HUES6 (cell line): ENCODE measurements at regions not wholly inside any gene's neighbourhood (a gene's known extent, or its start where the extent isn't known, plus 50 kb on each side); places are given as distances from the start of the nearest gene placed in this dataset.

Source experiments
- H3K27ac ChIP-seq: 2 replicates; pipeline ENCODE4 v1.7.0; 2013; ENCODE audit warnings: low read depth, mild to moderate bottlenecking, low read length, inconsistent platforms
- H3K27me3 ChIP-seq: 2 replicates; pipeline ENCODE4 v1.6.1; 2013; ENCODE audit warnings: low read length; ENCODE audit not compliant: control insufficient read depth, insufficient read depth
- H3K36me3 ChIP-seq: 2 replicates; pipeline ENCODE4 v1.6.1; 2013; ENCODE audit warnings: low read length; ENCODE audit not compliant: control insufficient read depth, insufficient read depth
- H3K4me1 ChIP-seq: 2 replicates; pipeline ENCODE4 v1.6.1; 2013; ENCODE audit warnings: low read length; ENCODE audit not compliant: control insufficient read depth, insufficient read depth
- H3K4me3 ChIP-seq: 2 replicates; pipeline ENCODE4 v1.5.1; 2013; ENCODE audit warnings: low read depth, low read length
- H3K9ac ChIP-seq: one replicate; pipeline ENCODE4 v1.6.1; 2013; ENCODE audit warnings: mild to moderate bottlenecking, low read length
- H3K9me3 ChIP-seq: 2 replicates; pipeline ENCODE4 v1.6.1; 2013; ENCODE audit warnings: low read depth, low read length; ENCODE audit not compliant: control insufficient read depth, insufficient read depth

GRCh38 chr5:28567048-28567447, 1528.7 kb upstream of the CDH9 start:
- no peaks in the 10 kb centered on the region for H3K9me3 ChIP-seq
- no peaks in the 10 kb centered on the region for H3K36me3 ChIP-seq

GRCh38 chr5:28561522-28561921, 1523.1 kb upstream of the CDH9 start:
- Histone ChIP-seq H3K4me3 (no peak overlapping the region), H3K27me3 (no peaks in the 10 kb centered on the region), H3K27ac (no peak overlapping the region), H3K4me1 (no peaks in the 10 kb centered on the region), H3K36me3 (no peaks in the 10 kb centered on the region), H3K9me3 (no peaks in the 10 kb centered on the region), H3K9ac (no peak overlapping the region)

More at GRCh38 chr5:28567048-28567447, 1528.7 kb upstream of the CDH9 start:
- H3K4me1 ChIP-seq: no peaks in the 10 kb centered on the region
- H3K4me3 ChIP-seq: no peak overlapping the region
- no peak overlapping the region for H3K9ac ChIP-seq
- H3K27ac ChIP-seq: no peak overlapping the region
- H3K27me3 ChIP-seq: no peaks in the 10 kb centered on the region

- Histone ChIP-seq H3K36me3 (no peaks in the 10 kb centered on the region), H3K9me3 (no peaks in the 10 kb centered on the region), H3K4me1 (no peaks in the 10 kb centered on the region), H3K9ac (no peak overlapping the region), H3K27me3 (no peaks in the 10 kb centered on the region), H3K4me3 (no peak overlapping the region), H3K27ac (no peak overlapping the region)
Observed at GRCh38 chr5:28558196-28558595, 1519.8 kb upstream of the CDH9 start.

GRCh38 chr5:28557114-28557513, 1518.7 kb upstream of the CDH9 start:
- Histone ChIP-seq H3K4me1 (no peaks in the 10 kb centered on the region), H3K9me3 (no peaks in the 10 kb centered on the region), H3K36me3 (no peaks in the 10 kb centered on the region), H3K4me3 (no peak overlapping the region), H3K27ac (no peak overlapping the region), H3K27me3 (no peaks in the 10 kb centered on the region), H3K9ac (no peak overlapping the region)

- H3K9me3 ChIP-seq: no peaks in the 10 kb centered on the region
- H3K4me3 ChIP-seq: no peak overlapping the region
- H3K27ac ChIP-seq: no peak overlapping the region
- no peaks in the 10 kb centered on the region for H3K4me1 ChIP-seq
- no peaks in the 10 kb centered on the region for H3K36me3 ChIP-seq
- no peaks in the 10 kb centered on the region for H3K27me3 ChIP-seq
- no peak overlapping the region for H3K9ac ChIP-seq
Observed at GRCh38 chr5:28549588-28549987, 1511.2 kb upstream of the CDH9 start.

GRCh38 chr5:28548856-28549255, 1510.5 kb upstream of the CDH9 start:
- Histone ChIP-seq H3K36me3 (no peaks in the 10 kb centered on the region), H3K9me3 (no peaks in the 10 kb centered on the region), H3K9ac (no peak overlapping the region), H3K4me1 (no peaks in the 10 kb centered on the region), H3K27me3 (no peaks in the 10 kb centered on the region), H3K27ac (no peak overlapping the region), H3K4me3 (no peak overlapping the region)

- Histone ChIP-seq H3K36me3 (no peaks in the 10 kb centered on the region), H3K27me3 (no peaks in the 10 kb centered on the region), H3K9ac (no peak overlapping the region), H3K4me3 (no peak overlapping the region), H3K9me3 (no peaks in the 10 kb centered on the region), H3K27ac (no peak overlapping the region), H3K4me1 (no peaks in the 10 kb centered on the region)
Observed at GRCh38 chr5:28544501-28544900, 1506.1 kb upstream of the CDH9 start.

GRCh38 chr5:28543473-28544098, 1505.2 kb upstream of the CDH9 start:
- no peaks in the 10 kb centered on the region for H3K36me3 ChIP-seq
- no peak overlapping the region for H3K4me3 ChIP-seq
- H3K27me3 ChIP-seq: no peaks in the 10 kb centered on the region
- no peaks in the 10 kb centered on the region for H3K9me3 ChIP-seq
- H3K27ac ChIP-seq: no peak overlapping the region
- H3K4me1 ChIP-seq: no peaks in the 10 kb centered on the region
- H3K9ac ChIP-seq: no peak overlapping the region

GRCh38 chr5:28542987-28543386, 1504.6 kb upstream of the CDH9 start:
- Histone ChIP-seq H3K9me3 (no peaks in the 10 kb centered on the region), H3K36me3 (no peaks in the 10 kb centered on the region), H3K9ac (no peak overlapping the region), H3K4me1 (no peaks in the 10 kb centered on the region), H3K27ac (no peak overlapping the region), H3K4me3 (no peak overlapping the region), H3K27me3 (no peaks in the 10 kb centered on the region)

- H3K9me3 ChIP-seq: no peaks in the 10 kb centered on the region; the same call in 1 of the 2 replicates
- no peaks in the 10 kb centered on the region for H3K27me3 ChIP-seq
- H3K27ac ChIP-seq: no peak overlapping the region
- H3K9ac ChIP-seq: no peak overlapping the region
- peaks cover 9% of the 10 kb centered on the region for H3K4me1 ChIP-seq
- no peaks in the 10 kb centered on the region for H3K36me3 ChIP-seq
- H3K4me3 ChIP-seq: no peak overlapping the region
Observed at GRCh38 chr5:28523888-28524635, 1485.7 kb upstream of the CDH9 start.

GRCh38 chr5:28523416-28523815, 1485.0 kb upstream of the CDH9 start:
- Histone ChIP-seq H3K36me3 (no peaks in the 10 kb centered on the region), H3K27me3 (no peaks in the 10 kb centered on the region), H3K4me1 (peaks cover 9% of the 10 kb centered on the region), H3K9ac (no peak overlapping the region), H3K4me3 (no peak overlapping the region), H3K27ac (no peak overlapping the region), H3K9me3 (no peaks in the 10 kb centered on the region; the same call in 1 of the 2 replicates)
